ENCODE measurements at regions not wholly inside any gene's neighbourhood (a gene's known extent, or its start where the extent isn't known, plus 50 kb on each side); places are given as distances from the start of the nearest gene placed in this dataset.
"Not testable (repeated sequence)": the region's sequence is repeated elsewhere in the genome, so short reads cannot be mapped to it uniquely, and the experiment has no call there.

- DNase-seq (ENCODE audit: low spot score), result no peak
These were observed 409.1 kb downstream of the TNS1 start for GRCh38 chr2:217593732-217594131.

- no peak for DNase-seq (ENCODE audit: low spot score)
These were observed 414.5 kb downstream of the TNS1 start for GRCh38 chr2:217588266-217588665.

GRCh38 chr2:217585362-217585761 is 417.4 kb downstream of the TNS1 start:
- DNase-seq (ENCODE audit: low spot score), result no peak

GRCh38 chr2:217580407-217580806 is 422.4 kb downstream of the TNS1 start:
- not testable (repeated sequence) for DNase-seq (ENCODE audit: low spot score)

GRCh38 chr2:217573571-217573970 is 429.2 kb downstream of the TNS1 start:
- DNase-seq (ENCODE audit: low spot score), result peak; percentile 42

GRCh38 chr2:217570394-217570793 is 432.4 kb downstream of the TNS1 start:
- DNase-seq (ENCODE audit: low spot score), result no peak

- DNase-seq (ENCODE audit: low spot score), result no peak
These were observed 434.4 kb downstream of the TNS1 start for GRCh38 chr2:217568289-217568971.

GRCh38 chr2:217563565-217563964 is 439.2 kb downstream of the TNS1 start:
- no peak for DNase-seq (ENCODE audit: low spot score)

- no peak for DNase-seq (ENCODE audit: low spot score)
These were observed 439.8 kb downstream of the TNS1 start for GRCh38 chr2:217562871-217563480.

GRCh38 chr2:217559084-217559483 is 443.7 kb downstream of the TNS1 start:
- no peak for DNase-seq (ENCODE audit: low spot score)

GRCh38 chr2:217555081-217555876 is 447.5 kb downstream of the TNS1 start:
- DNase-seq (ENCODE audit: low spot score), result no peak

- no peak for DNase-seq (ENCODE audit: low spot score)
These were observed 449.1 kb downstream of the TNS1 start for GRCh38 chr2:217553679-217554078.

- DNase-seq (ENCODE audit: low spot score), result no peak
These were observed 449.6 kb downstream of the TNS1 start for GRCh38 chr2:217553202-217553601.

- DNase-seq (ENCODE audit: low spot score), result no peak
These were observed 450.7 kb downstream of the TNS1 start for GRCh38 chr2:217552081-217552480.

- DNase-seq (ENCODE audit: low spot score), result peak; percentile 60
These were observed 451.4 kb downstream of the TNS1 start for GRCh38 chr2:217551252-217551899.

GRCh38 chr2:217539126-217539525 is 463.7 kb downstream of the TNS1 start:
- DNase-seq (ENCODE audit: low spot score), result no peak

- DNase-seq (ENCODE audit: low spot score), result no peak
These were observed 464.1 kb downstream of the TNS1 start for GRCh38 chr2:217538719-217539118.

GRCh38 chr2:217535957-217536708 is 466.7 kb downstream of the TNS1 start:
- DNase-seq (ENCODE audit: low spot score), result no peak

- DNase-seq (ENCODE audit: low spot score), result no peak
These were observed 472.3 kb downstream of the TNS1 start for GRCh38 chr2:217530392-217531090.

- no peak for DNase-seq (ENCODE audit: low spot score)
These were observed 473.5 kb downstream of the TNS1 start for GRCh38 chr2:217529271-217529670.

- no peak for DNase-seq (ENCODE audit: low spot score)
These were observed 475.1 kb downstream of the TNS1 start for GRCh38 chr2:217527590-217528202.
